HG03442 (cell line): ENCODE measurements at regions not wholly inside any gene's neighbourhood (a gene's known extent, or its start where the extent isn't known, plus 50 kb on each side); places are given as distances from the start of the nearest gene placed in this dataset.

ENCODE experiments used
- ATAC-seq: cut with Tn5 transposase; IDR thresholded peaks from one replicate; pipeline ENCODE4 v1.9.1; 2021; ENCODE audit warnings: mild to moderate bottlenecking, moderate library complexity; ENCODE audit not compliant: unreplicated experiment

DNA sequence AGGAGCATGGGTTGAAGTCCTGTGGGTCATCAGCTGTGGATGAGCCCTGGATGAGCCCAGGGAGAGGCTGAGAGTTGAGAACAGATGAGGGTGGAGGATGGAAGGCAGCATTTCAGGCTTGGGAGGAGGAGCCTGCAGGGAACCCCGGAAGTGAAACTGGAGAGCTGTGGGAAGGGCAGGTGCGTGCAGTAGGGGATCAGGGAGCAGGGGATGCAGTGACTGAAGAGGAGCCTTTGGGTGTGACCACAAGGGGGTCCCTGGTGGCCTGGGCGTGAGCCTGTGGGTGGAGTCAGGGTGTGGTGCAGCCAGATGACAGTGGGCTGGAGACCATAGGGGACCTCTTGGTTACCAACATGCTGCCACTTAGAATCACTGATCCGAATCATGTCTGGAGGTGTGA is 115.5 kb downstream of the PAPOLA start:
- no peak for ATAC-seq

DNA sequence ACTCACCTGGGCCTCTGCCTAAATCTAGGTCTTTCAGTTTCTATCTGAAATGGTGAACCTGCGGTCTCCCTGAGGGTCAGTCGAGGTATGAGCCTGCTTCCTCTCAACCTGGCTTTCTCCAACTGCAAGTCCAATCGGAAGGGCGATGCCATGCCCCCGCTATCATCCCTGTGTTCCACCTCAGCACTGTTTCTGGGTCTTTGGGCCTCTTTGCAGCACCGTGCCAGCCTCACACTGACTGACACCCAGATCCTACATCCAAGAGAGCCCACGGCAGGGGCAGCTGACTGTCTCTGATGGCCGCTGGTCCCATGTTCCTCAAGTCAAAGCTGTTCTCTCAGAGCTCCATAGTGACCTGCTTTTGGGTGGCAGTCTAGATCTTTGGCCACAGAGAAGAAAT is 120.7 kb downstream of the PAPOLA start:
- ATAC-seq = no peak

DNA sequence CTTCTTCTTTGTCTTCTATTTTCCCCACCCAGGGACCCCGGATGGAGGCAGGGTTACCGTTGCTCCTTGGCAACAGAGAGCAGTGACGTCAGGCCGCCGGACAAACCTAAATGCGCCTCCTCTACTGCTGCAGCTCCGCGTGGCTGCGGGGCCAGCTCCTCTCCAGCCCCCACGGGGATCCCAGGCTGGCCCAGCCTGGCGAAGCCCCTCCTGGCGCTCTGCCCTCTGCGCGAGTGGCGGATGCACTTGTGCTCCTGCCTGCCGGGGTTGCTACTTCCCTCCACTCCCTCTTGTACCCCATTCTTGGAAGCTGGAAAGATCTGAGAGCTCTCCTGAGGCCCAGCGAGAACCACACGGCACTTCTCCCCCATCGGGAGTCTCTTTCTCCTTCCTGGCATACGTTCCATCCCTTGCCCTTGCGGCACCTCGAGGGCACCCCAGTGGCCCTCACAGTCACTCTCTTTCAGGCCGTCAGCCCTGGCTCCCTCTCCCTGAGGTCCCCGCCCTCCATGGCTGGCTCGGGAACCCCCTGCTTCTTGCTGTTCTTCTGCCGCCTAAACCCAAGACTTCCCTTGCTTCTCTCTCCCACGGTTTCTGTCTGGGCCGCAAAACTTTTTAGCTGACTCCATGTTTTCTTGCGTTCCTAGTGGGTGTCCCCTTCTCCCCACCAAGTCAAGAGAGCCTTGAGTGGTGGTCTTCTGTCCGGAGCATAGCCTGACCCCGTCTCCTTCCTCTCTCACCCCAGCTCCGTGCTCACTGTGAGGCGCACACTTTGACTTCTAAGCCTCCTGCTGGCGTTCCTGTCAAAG is 121.7 kb downstream of the PAPOLA start:
- no peak for ATAC-seq

DNA sequence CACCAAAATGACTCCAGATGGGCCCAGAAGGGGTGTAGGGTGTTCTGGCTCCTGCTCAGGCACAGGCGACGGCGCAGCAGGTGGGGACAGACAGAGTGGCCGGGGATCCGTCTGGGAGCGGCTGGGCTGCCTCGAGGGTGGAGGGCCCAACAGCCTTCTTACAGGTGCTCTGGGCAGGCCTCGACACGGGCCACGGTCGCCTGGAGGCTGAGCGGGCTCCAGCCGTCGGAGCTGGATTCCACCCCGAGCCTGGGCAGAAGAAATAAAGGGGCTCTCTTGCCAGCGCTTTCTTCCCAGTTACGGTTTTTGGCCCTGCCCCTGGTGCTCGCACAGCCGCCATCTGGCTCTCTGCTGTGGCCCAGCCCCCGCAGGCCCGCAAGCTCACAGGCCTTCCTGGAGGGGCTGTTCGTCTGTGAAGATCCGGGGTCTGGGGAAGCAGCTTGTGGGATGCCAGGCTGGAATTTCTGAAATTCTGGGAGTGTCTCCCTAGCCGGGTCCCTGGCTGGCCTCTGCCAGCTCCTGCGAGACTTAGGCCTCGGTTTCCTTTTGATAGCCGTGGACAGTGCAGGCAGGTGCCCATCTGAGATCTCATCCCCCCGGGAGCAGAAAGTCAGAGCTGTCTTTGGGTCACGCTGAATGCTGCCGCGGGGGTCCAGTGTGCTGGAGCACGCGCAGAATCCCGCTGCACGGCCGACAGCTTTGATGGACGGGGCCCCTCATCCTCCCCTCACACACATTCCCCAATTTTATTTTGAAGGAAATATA is 122.7 kb downstream of the PAPOLA start:
- ATAC-seq = no peak

DNA sequence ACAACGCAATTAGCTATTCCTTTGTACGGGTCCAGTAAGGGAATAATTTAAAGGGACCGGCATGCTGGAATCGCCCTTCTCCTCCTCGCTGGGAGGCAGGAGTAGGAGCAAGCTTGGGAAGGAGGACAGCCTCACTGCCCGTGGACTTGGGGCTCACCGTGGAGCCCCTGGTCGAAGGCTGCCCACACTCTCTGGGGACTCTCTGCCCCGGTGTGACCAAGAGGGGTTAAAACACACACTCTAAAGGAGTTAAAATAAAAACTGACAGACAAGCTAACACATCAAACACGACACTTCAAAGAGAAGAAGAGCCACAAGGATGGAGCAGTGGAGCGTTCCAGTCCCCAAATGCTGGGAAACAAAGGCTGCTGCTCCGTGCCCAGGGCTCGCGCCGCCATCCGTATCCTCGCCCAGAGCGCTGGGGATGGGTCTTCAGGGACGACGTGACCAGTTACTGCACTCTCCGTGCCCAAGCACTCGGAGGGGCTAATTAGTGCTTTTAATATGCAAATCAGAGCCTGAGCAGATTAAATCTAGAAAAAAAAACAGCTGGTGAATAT is 123.3 kb downstream of the PAPOLA start:
- ATAC-seq = no peak

DNA sequence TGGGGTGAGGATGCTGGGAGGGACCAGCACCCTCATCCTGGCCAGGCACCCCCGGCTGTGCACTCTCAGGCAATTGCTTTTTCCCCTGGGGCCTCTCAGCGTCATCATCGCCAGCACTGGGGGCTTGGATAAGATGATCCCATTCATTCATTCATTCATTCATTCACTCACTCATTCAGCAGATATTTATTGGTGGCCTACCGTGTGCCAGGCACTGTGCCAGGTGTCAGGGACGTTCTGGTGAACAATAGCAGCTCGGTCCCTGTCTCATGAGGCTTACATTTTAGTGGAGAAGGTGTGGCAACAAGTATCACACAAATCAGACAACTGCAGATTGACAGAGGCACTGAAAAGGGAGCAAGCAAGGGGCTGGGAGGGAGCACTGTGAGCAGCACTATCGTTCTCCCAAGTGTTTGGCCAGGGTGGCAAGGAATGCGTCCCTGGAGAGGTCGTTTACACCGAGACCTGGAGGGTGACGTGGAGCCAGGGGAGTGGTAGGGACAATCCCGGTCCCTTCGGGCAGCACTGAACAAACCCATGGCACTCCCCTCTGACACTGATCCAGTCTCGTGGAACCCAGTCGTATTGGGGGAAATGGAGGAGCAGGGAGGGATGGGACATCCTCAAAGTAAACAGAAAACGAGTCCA is 124.1 kb downstream of the PAPOLA start:
- no peak for ATAC-seq

DNA sequence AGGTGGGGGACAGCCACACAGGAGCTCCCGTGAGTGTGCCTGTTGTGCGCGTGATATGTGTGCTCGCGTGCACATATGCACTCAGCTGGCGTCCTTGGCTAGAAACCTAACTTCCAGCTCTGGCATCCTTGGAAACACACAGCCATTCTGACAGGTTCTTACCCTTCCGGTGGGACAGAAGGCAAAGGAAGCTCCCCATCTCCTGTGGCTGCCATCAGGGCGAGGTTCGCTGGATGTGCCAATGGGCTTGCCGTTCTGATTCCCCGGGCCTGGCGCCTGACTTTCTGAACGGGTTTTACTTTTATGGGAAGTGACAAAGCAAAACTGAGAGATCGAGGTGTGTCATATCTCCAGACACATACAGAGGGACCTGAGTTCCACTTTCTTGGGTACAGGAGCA is 124.7 kb downstream of the PAPOLA start:
- no peak for ATAC-seq

DNA sequence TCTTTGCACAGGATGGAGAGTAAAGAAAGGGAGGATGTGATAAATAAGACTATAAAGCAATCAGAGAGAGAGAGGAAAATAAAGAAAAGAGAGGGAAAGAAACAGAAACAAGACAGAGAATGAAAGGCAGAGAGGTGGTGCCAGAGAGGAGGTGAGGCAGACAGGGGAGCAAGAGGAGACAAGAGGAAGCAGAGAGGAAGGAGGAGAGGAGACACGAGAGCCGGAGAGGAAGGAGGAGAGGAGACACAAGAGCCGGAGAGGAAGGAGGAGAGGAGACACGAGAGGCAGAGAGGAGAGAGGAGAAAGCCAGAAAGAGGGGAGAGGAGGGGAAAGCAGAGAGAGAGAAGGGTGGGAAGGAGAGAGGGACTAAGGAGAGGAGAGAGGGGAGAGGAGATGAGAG is 125.2 kb downstream of the PAPOLA start:
- ATAC-seq = no peak

DNA sequence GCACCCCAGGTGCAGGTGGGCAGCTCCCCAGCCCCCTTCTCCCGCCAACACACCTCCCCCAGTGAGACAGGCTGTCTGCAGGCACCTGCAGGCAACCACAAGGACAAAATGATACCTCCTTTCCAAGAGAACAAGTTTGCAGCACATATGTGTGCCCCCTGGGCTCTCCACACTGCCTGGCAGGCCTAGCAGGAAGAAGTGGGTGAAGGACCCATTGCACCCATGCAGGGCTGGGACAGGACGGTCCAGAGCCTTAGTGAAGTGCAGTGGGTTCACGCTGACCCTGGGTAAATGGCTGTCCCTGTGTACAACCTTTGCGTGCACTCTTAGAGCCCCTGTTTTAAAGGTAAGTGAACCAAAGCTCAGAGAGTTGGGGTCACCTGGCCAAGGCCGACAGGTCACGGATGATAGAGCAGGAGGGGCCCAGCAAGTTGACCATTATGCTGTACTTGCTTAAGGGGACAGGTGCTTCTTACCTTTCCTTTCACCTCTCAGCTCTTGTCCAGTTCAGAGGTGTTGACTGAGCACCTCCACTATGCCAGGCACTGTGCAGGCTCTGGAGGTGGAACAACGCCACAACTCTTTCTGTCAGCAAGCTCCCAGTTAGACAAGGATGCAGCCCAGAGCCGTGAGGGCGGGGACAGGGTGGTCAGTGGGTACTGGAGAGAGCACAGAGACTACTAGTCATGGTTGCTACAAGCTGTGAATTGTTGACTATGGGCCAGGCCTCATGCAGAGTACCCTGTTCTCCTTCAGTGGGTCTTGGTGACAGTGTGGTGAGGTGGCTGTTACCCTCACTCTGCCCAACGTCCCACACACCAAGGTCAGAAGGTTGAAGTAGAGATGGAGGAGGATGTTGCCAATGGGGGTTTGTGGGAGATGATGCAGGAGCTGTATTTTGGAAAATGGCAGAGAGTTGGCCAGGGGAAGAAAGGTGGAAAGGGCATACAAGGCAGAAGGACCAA is 125.9 kb downstream of the PAPOLA start:
- ATAC-seq = no peak

DNA sequence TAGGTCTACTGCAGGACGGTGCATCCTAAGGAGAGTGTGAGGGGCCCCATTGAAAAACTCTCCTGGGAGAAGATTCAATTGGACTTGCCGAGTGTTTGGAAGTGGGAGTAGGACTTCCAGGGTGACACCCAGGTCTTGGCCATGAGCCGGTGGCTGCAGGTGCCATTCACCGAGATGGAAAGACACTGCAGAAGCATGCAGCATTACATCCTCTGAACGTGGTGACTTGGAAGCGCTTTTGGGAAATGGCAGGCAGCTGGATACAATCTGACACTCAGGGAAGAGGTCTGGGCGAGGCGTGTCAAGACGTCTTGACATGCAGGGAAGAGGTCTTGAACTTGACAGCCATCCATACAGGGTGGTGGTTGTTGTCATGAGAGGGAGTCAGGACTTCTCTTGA is 126.9 kb downstream of the PAPOLA start:
- ATAC-seq = no peak

DNA sequence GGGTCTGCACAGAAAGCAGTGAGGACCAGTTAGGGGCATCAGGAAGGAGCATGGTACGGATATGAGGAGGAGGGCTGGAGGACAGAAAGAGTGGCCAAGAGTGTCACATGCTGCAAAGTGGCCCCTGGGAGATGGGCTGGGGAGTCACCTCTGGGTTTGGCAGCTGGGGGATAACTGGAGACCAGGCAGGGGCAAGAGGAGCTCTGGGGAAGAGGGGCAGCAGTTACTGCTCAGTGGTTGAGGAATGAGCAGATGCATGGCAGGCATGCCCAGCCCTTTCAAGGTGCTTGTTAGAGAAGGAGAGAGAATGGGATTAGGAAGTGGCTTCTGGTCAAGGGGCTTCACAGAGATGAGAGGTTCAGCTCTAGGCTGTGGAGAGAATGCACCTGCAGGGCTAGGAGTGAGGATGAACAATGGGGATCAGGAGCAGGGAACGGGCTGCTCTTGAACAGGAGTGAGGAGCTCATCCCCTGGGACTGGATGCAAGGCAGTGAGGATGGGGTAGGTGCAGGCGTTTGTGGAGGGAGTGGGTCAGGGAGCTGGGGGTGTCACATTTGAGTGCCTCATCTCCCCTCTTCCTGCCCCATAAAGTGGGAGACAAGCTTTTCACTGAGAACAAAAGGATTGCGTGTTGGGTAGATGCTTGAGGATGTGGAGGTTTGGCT is 127.5 kb downstream of the PAPOLA start:
- ATAC-seq = no peak

DNA sequence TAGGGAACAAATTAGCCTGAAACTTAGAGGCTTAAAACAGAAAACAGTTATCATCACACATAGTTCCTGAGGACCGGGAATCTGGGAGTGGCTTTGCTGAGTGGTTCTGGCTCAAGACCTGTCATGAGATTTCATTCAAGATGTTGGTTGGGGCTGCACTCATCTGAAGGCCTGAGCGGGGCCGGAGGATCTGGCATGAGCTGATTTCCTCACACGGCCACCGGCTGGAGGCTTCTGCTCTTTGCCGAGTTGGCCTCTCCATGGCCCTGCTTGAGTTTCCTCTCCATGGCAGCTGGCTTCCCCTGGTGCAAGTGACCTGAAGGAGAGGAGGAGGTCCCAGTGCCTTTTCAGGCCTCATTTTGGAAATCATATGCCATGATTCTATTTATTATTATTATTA is 128.1 kb downstream of the PAPOLA start:
- no peak for ATAC-seq

DNA sequence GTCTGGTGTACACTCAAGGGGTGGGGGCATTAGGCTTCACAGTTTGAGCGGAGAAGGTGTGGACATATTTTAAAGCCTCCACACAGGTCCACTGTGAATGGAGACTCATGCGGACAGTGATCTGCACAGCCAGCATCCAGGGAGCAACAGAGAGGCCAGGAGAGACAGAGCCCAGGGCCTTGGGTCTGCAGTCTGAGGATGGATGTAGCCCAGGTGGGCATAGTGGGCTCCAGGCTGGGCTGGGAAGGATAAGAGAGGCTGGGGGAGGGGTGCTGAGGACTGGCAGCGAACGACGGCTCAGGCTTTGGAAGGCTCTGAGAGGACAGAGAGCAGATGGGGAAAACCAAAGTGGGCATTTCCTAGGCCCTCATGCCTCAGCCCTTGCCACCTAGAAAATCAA is 128.8 kb downstream of the PAPOLA start:
- ATAC-seq = no peak

DNA sequence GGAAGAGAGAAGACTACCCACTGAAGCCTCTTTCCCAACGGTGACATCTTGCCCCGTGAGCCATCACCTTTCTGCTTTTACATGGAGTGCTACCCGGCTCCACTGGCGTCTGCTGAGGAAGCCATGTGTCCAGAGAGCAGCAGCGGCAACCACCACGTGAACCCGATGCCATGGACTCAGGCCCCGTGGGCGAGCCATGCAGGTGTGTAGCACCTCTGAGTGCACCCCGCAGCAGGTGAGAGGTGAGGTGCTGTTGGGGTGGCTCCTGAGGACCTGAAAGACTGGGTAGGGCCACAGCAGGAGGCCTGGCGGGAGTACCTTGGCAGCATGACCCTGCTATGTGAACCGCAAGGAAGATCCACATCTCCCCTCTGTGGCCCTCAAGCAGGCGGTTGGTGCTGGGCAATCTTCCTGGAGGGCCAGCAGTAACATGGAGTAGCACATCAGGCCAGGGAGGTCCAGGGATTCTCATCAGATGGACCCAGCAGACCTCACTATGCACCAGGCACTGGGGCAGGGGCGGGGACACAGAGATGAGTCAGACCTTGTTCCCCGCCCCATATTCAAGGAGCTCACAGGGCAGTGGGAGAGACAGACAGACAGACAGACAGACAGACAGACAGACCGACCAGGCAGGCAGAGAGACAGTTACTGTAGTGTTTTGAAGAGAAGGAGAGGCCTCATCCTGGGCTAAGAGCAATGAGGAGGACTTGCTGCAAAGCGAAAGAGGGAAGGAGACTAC is 129.6 kb downstream of the PAPOLA start:
- ATAC-seq = no peak

DNA sequence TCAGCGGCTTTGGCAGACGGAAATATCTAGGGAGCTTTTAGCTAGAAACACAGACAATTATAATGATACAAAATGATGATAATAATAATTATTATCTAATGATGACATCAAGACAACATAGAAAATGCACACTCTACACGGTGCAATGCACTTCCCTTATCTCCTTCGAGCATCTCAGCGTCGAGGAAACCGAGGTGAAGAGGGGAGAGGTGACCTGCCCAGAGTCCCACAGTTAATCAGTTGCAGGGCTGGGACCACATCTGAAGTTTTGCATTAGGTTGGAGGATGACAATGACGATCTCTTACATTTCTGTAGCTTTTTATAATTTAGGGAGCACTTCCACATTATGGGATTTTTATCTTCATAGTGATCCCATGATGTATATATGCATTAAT is 130.2 kb downstream of the PAPOLA start:
- no peak for ATAC-seq

DNA sequence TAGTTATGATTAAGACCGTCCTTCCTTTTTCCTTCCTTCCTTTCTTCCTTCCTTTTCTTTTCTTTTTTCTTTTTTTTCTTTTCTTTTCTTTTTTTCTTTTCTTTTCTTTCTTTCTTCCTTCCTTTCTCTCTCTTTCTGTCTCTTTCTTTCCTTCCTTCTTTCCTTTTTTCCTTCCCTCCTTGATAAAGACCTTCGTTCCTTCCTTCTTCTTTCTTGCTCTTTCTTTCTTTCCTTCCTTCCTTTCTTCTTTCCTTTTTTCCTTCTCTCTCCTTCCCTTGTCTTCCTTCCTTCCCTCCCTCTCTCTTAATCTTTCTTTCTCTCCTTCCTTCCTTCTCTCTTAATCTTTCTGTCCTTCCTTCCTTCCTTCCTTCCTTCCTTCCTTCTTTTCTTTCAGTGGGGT is 130.9 kb downstream of the PAPOLA start:
- no peak for ATAC-seq

DNA sequence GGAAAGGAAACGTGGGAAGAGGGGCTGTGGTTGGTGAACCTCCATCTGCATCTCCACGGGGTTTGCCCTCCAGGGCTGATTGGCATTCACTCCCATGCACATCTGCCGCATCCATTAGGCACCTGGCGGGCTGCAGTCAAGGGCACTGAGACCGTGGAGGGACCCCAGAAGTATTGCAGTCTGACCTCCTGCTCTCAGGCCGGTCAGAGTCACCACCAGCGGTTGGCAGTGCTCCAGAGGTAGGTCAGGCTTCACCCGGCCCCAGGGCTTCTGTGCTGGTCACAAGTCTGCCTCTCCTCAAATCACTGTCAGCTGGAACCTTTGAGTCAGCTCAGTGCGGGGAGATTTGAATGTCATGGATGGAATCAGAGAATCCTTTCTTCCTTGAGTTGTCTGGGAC is 132.3 kb downstream of the PAPOLA start:
- ATAC-seq = no peak

DNA sequence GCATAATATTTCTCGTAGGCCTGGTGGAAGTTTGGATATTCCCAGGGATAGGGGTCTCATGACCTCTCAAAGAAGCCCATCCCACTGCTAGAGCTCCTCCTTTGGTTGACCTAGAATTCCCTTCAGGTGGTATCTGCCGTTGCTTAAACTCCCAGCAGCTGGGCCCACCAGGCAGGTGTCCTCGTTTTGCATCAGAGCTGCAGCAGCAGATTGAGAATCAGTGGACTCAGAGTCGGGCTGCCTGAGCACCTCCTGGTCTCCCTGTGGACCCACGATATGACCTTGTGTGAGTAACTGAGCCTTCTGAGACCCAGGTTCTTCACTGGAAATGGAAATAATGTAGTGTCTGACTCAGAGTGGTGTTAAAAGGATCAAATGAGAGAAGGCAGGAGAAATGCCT is 132.7 kb downstream of the PAPOLA start:
- ATAC-seq = no peak

DNA sequence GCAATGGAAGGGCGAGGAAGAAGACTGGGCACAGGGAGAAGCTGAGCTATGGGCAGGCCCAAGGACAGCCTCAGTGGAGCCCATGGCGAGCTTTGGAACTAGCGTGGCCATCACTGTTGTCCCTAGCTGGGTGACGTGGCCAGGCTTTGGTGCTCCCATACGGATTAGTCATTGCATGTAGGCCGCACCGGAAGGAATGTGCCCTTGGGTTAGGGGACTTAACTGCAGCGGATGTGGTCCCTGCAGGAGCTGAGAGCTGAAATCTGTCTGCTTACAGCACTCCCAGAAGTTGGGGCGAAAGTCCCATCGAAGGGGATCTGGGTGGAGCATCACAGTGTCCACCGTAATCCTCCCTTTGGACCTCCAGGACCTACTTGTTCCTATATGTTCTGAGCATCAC is 133.7 kb downstream of the PAPOLA start:
- ATAC-seq = no peak
